HepG2 (cell line): ENCODE measurements at regions not wholly inside any gene's neighbourhood (a gene's known extent, or its start where the extent isn't known, plus 50 kb on each side); places are given as distances from the start of the nearest gene placed in this dataset.

ENCODE experiments used
- ATAC-seq: fragments of 200-7000 bp; cut with Tn5 transposase; 3 replicates; pipeline ENCODE4 v1.9.1; 2020; ENCODE audit warnings: mild to moderate bottlenecking, moderate library complexity
- BruUV-seq: library from RNA; stranded (reverse); fragments of 400-500 nt; replicated peaks from 2 replicates; lab custom pipeline; 2021; lab: Mats Ljungman, UMichigan
- CTCF ChIA-PET: fragments of 300-600 bp; formaldehyde crosslinking; extraction: SDS; loops from one replicate; lab custom pipeline; 2021; ENCODE audit warnings: low total read pairs, inconsistent platforms, low intra/inter-chr PET ratio; lab: Yijun Ruan, JAX
- POLR2A ChIA-PET: fragments of 350-600 bp; sonication (Branson Sonifier 250); formaldehyde crosslinking; loops from one replicate; lab custom pipeline; 2020; ENCODE audit warnings: antibody characterized with exemption, inconsistent platforms; lab: Yijun Ruan, JAX
- DNase-seq: peaks from one replicate; pipeline ENCODE4 v3.0.0-alpha.2; 2015; ENCODE audit warnings: low spot score
- FAIRE-seq: peaks from 3 replicates; lab custom pipeline; 2011; peaks lifted over from hg19 to GRCh38; lab: Jason Lieb, UNC
- H2AFZ ChIP-seq: one replicate; pipeline ENCODE4 v1.6.1; 2011; ENCODE audit warnings: low read length, inconsistent platforms
- H3K27ac ChIP-seq: fragments of 300-600 bp; 3 replicates; pipeline ENCODE4 v1.8.0; 2011; ENCODE audit warnings: mixed run types, mild to moderate bottlenecking, mixed read lengths, low read length, inconsistent platforms; ENCODE audit not compliant: insufficient read depth; ENCODE audit errors: extremely low read length
- H3K27me3 ChIP-seq, 2 experiments: fragments of 200-600 bp in 1 of 2; 2 replicates in 1 of 2; 3 replicates in 1 of 2; pipeline versions ENCODE4 v1.6.0 to v1.8.0; 2011; ENCODE audit warnings: low read length in 2 of 2, mild to moderate bottlenecking in 2 of 2, moderate library complexity in 2 of 2, inconsistent platforms in 1 of 2; ENCODE audit not compliant: insufficient read depth in 2 of 2, control insufficient read depth in 1 of 2
- H3K36me3 ChIP-seq, 2 experiments: fragments of 200-600 bp in 1 of 2; replicated peaks in 1 of 2; 2 replicates in 1 of 2; 3 replicates in 1 of 2; pipeline versions ENCODE4 v1.5.1 to v1.8.0; 2011; ENCODE audit warnings: low read length in 2 of 2, inconsistent platforms in 1 of 2; ENCODE audit not compliant: insufficient read depth in 2 of 2, control insufficient read depth in 1 of 2
- H3K4me1 ChIP-seq: 2 replicates; pipeline ENCODE4 v1.5.1; 2012; ENCODE audit warnings: low read length, inconsistent platforms; ENCODE audit not compliant: insufficient read depth
- H3K4me2 ChIP-seq: 2 replicates; pipeline ENCODE4 v1.6.0; 2011; ENCODE audit warnings: low read depth, low read length, inconsistent platforms
- H3K4me3 ChIP-seq, 3 experiments: fragments of 200-600 bp in 1 of 3; sonication (generic), shearing (Covaris generic) in 1 of 3; replicated peaks in 1 of 3; 2 replicates each; pipeline ENCODE4 v1.5.1; 2011 to 2016; ENCODE audit warnings: low read length in 3 of 3, inconsistent platforms in 2 of 3, low read depth in 2 of 3, mild to moderate bottlenecking in 2 of 3, control low read depth in 1 of 3, mixed read lengths in 1 of 3; ENCODE audit not compliant: insufficient read depth in 1 of 3
- H3K79me2 ChIP-seq: one replicate; pipeline ENCODE4 v1.6.1; 2011; ENCODE audit warnings: low read length, inconsistent platforms; ENCODE audit not compliant: insufficient read depth
- H3K9ac ChIP-seq: 2 replicates; pipeline ENCODE4 v1.6.0; 2011; ENCODE audit warnings: mild to moderate bottlenecking, low read depth, low read length, inconsistent platforms; ENCODE audit not compliant: insufficient read depth
- H3K9me3 ChIP-seq: 2 replicates; pipeline ENCODE4 v1.5.1; 2012; ENCODE audit warnings: mild to moderate bottlenecking, low read length
- H4K20me1 ChIP-seq: 2 replicates; pipeline ENCODE4 v1.6.0; 2011; ENCODE audit warnings: inconsistent platforms, mild to moderate bottlenecking, low read length, moderate library complexity; ENCODE audit not compliant: insufficient read depth
- EED ChIP-seq: sonication (generic); formaldehyde crosslinking; IDR thresholded peaks from 2 replicates; pipeline ENCODE4 v1.5.0; 2020; ENCODE audit warnings: mild to moderate bottlenecking, missing genetic modification reagents
- ELF4 ChIP-seq: sonication (generic); formaldehyde crosslinking; IDR thresholded peaks from 2 replicates; pipeline ENCODE4 v1.5.0; 2020; ENCODE audit warnings: missing genetic modification reagents, mild to moderate bottlenecking, moderate library complexity, borderline replicate concordance
- HOXA5 ChIP-seq: sonication (generic); formaldehyde crosslinking; IDR thresholded peaks from 2 replicates; pipeline ENCODE4 v1.4.0; 2020; ENCODE audit warnings: missing genetic modification reagents
- TSC22D2 ChIP-seq: sonication (generic); formaldehyde crosslinking; IDR thresholded peaks from 2 replicates; pipeline ENCODE4 v1.5.1; 2020; ENCODE audit warnings: missing genetic modification reagents, mild to moderate bottlenecking, borderline replicate concordance
- XRCC5 ChIP-seq: fragments of 200-400 bp; formaldehyde crosslinking; optimal IDR thresholded peaks from 2 replicates; pipeline ENCODE3; 2017; ENCODE audit warnings: mild to moderate bottlenecking, low read length
- ZBTB40 ChIP-seq, 2 experiments: fragments of 450-650 bp in 1 of 2; sonication (generic) in 1 of 2; formaldehyde crosslinking in 1 of 2; IDR thresholded peaks; 2 replicates each; pipeline versions ENCODE4 v1.6.1 to v1.8.0; 2016 to 2022; ENCODE audit warnings: antibody characterized with exemption in 1 of 2, mild to moderate bottlenecking in 1 of 2, missing genetic modification reagents in 1 of 2
- ZNF33A ChIP-seq: sonication (generic); formaldehyde crosslinking; IDR thresholded peaks from 2 replicates; pipeline ENCODE4 v1.5.1; 2020; ENCODE audit warnings: missing genetic modification reagents, mild to moderate bottlenecking, moderate library complexity, borderline replicate concordance
- ZNF761 ChIP-seq: sonication (generic); formaldehyde crosslinking; conservative IDR thresholded peaks from 2 replicates; pipeline ENCODE4 v1.4.0; 2020; ENCODE audit warnings: mild to moderate bottlenecking, missing genetic modification reagents
- ZSCAN20 ChIP-seq: sonication (generic); formaldehyde crosslinking; IDR thresholded peaks from 2 replicates; pipeline ENCODE4 v1.4.0; 2020; ENCODE audit warnings: missing genetic modification reagents, mild to moderate bottlenecking, borderline replicate concordance
- WGBS: methylation state at CpG from one replicate; pipeline ENCODE4 v1.1.6; 2017; ENCODE audit warnings: low lambda C conversion rate; 5-methylcytosine and 5-hydroxymethylcytosine counted together
- in situ Hi-C: cut with HindIII; loops from 2 replicates; pipeline ENCODE4 v1.10.0; 2017; ENCODE audit warnings: low pct_unique_long_range_greater_than_20kb; ENCODE audit not compliant: extremely low pct_ligation_motif_present
- intact Hi-C: fragments of 100-400 bp; cut with micrococcal nuclease; formaldehyde crosslinking; loops from one replicate; pipeline ENCODE4 v1.10.0; 2022; ENCODE audit not compliant: unreplicated experiment

GRCh38 chr10:130869179-130869841 lies 442.2 kb downstream of the TCERG1L start:
- no peak overlapping the region for H3K4me2 ChIP-seq
- in situ Hi-C loops (no loop called here), intact Hi-C loops (no loop called here)
- no TSS peak for BruUV-seq
- H3K9ac ChIP-seq, result no peak overlapping the region
- no peak overlapping the region for H2AFZ ChIP-seq
- no peaks in the 10 kb centered on the region for H3K9me3 ChIP-seq
- peaks cover 0 to 11% of the 10 kb centered on the region in 2 experiments; a peak in 3 of 5 replicates for H3K27me3 ChIP-seq
- FAIRE-seq (no peak), DNase-seq (no peak), ATAC-seq (no peak)
- H3K79me2 ChIP-seq, result no peaks in the 10 kb centered on the region
- TF ChIP-seq TSC22D2 (CRISPR knock-in tag), result no peak
- TF ChIP-seq EED, result no peak
- no peak for TF ChIP-seq HOXA5 (CRISPR knock-in tag)
- H3K4me1 ChIP-seq, result no peaks in the 10 kb centered on the region
- H3K4me3 ChIP-seq, result no peak overlapping the region
- no peak overlapping the region for H3K27ac ChIP-seq
- no peaks in the 10 kb centered on the region for H4K20me1 ChIP-seq
- CTCF ChIA-PET, result no interaction called here
- WGBS, result 2% methylated on average over 11 of the region's 11 CpGs
- H3K36me3 ChIP-seq, result no peaks in the 10 kb centered on the region
- POLR2A ChIA-PET, result no interaction called here

- ChIA-PET CTCF (no interaction called here), POLR2A (no interaction called here)
- no peaks in the 10 kb centered on the region for H4K20me1 ChIP-seq
- H3K9ac ChIP-seq, result no peak overlapping the region
- FAIRE-seq (no peak), DNase-seq (no peak), ATAC-seq (no peak)
- H3K36me3 ChIP-seq, result no peaks in the 10 kb centered on the region
- no peak overlapping the region for H3K4me3 ChIP-seq
- no peak overlapping the region for H2AFZ ChIP-seq
- H3K4me2 ChIP-seq, result no peak overlapping the region
- BruUV-seq, result no TSS peak
- H3K79me2 ChIP-seq, result no peaks in the 10 kb centered on the region
- 0% methylated on average over 1 of the region's 1 CpG for WGBS
- peaks cover 0 to 11% of the 10 kb centered on the region in 2 experiments; a peak in 3 of 5 replicates for H3K27me3 ChIP-seq
- no peaks in the 10 kb centered on the region for H3K9me3 ChIP-seq
- no peaks in the 10 kb centered on the region for H3K4me1 ChIP-seq
- intact Hi-C loops (no loop called here), in situ Hi-C loops (no loop called here)
- no peak overlapping the region for H3K27ac ChIP-seq
- no peak for TF ChIP-seq ZSCAN20 (CRISPR knock-in tag)
- no peak for TF ChIP-seq ZNF761
- TF ChIP-seq ELF4 (CRISPR knock-in tag), result no peak
- no peak for TF ChIP-seq ZBTB40 (IDR thresholded peaks at IDR 0.05)
- TF ChIP-seq ZBTB40 (CRISPR knock-in tag; IDR thresholded peaks at IDR 0.05), result no peak
- no peak for TF ChIP-seq XRCC5
- TF ChIP-seq ZNF33A (CRISPR knock-in tag), result no peak
Observed at GRCh38 chr10:130871406-130871805, 440.1 kb downstream of the TCERG1L start.
